ENCODE measurements at regions not wholly inside any gene's neighbourhood (a gene's known extent, or its start where the extent isn't known, plus 50 kb on each side); places are given as distances from the start of the nearest gene placed in this dataset.

DNA sequence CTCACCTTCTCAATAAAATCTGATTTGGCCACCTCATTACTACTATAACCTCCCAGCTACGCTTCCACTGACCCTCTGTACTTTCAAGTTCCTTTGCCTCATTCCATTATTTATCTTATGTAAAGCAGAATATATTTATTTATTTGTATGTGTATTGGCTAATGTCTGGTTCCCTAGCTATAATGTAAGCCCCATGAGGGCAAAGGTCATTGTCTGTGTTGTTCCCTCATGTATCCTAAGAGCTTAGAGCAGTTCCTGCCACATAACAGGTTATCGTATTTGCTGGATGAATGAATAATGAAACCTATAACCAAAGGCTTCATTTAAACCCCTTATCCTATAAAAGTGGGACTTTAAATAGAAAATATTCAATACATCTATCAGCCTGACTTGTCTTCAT is 77.9 kb upstream of the DPT start:
- TF ChIP-seq, protein P1, sequence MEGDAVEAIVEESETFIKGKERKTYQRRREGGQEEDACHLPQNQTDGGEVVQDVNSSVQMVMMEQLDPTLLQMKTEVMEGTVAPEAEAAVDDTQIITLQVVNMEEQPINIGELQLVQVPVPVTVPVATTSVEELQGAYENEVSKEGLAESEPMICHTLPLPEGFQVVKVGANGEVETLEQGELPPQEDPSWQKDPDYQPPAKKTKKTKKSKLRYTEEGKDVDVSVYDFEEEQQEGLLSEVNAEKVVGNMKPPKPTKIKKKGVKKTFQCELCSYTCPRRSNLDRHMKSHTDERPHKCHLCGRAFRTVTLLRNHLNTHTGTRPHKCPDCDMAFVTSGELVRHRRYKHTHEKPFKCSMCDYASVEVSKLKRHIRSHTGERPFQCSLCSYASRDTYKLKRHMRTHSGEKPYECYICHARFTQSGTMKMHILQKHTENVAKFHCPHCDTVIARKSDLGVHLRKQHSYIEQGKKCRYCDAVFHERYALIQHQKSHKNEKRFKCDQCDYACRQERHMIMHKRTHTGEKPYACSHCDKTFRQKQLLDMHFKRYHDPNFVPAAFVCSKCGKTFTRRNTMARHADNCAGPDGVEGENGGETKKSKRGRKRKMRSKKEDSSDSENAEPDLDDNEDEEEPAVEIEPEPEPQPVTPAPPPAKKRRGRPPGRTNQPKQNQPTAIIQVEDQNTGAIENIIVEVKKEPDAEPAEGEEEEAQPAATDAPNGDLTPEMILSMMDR (IDR thresholded peaks at IDR 0.05) = no peak
- TF ChIP-seq POLR2A (IDR thresholded peaks at IDR 0.05) = no peak

Measured in transverse colon (tissue), 3 donors.